ENCODE measurements at regions not wholly inside any gene's neighbourhood (a gene's known extent, or its start where the extent isn't known, plus 50 kb on each side); places are given as distances from the start of the nearest gene placed in this dataset.

DNA sequence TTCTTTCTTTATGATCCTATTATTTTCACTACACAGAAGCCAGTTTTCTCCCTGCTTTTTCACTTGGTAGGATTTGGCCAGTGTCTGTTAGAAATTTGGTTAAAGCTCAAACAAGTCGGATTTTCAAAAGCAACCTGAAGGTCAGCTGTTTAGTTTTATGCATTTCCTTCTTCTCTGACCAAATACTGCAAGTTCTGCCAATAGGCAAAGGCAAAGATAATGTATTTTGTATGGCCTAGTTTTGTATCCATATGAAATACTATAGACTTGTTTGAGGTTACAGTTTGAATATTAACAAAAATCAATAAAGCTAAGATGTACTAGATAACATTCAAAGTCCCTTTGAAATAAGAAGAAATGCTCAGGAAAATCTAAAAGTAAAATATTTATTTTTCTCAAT is 439.4 kb downstream of the TRIML1 start:
- no peak for TF ChIP-seq POLR2A (IDR thresholded peaks at IDR 0.05)
- TF ChIP-seq, protein P1, sequence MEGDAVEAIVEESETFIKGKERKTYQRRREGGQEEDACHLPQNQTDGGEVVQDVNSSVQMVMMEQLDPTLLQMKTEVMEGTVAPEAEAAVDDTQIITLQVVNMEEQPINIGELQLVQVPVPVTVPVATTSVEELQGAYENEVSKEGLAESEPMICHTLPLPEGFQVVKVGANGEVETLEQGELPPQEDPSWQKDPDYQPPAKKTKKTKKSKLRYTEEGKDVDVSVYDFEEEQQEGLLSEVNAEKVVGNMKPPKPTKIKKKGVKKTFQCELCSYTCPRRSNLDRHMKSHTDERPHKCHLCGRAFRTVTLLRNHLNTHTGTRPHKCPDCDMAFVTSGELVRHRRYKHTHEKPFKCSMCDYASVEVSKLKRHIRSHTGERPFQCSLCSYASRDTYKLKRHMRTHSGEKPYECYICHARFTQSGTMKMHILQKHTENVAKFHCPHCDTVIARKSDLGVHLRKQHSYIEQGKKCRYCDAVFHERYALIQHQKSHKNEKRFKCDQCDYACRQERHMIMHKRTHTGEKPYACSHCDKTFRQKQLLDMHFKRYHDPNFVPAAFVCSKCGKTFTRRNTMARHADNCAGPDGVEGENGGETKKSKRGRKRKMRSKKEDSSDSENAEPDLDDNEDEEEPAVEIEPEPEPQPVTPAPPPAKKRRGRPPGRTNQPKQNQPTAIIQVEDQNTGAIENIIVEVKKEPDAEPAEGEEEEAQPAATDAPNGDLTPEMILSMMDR (IDR thresholded peaks at IDR 0.05): no peak
